ENCODE measurements at regions not wholly inside any gene's neighbourhood (a gene's known extent, or its start where the extent isn't known, plus 50 kb on each side); places are given as distances from the start of the nearest gene placed in this dataset.

DNA sequence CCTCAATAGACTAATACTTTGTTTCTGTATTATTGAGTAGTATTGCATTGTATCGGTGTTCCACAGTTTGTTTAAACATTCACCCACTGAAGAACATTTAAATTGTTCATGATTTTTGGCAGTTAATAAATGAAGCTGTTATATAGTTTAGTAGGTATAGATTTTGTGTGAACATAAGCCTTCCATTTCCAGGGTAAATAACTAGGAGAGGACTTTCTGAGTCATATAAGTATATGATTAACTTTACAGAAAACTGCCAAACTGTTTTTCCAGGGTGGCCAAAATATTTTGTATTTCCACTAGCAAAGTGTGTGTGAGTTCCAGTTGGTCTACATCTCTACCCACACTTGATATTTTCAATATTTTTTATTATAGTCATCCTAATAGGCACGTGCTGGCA lies 70.0 kb upstream of the MLIP start:
- ChIA-PET POLR2A (no interaction called here), CTCF (no interaction called here)
- Histone ChIP-seq H3K4me3 (ENCODE audit: low read depth, low read length) (no peak overlapping the region), H3K27me3 (replicated peaks; ENCODE audit: control insufficient read depth, insufficient read depth, low read length) (no peaks in the 10 kb centered on the region; the same call in 1 of the 2 replicates), H3K9me3 (no peaks in the 10 kb centered on the region), H3K36me3 (ENCODE audit: control insufficient read depth, insufficient read depth, low read length) (no peaks in the 10 kb centered on the region), H3K4me1 (peaks cover 4% of the 10 kb centered on the region; the same call in 1 of the 2 replicates)
- TF ChIP-seq, protein P1, sequence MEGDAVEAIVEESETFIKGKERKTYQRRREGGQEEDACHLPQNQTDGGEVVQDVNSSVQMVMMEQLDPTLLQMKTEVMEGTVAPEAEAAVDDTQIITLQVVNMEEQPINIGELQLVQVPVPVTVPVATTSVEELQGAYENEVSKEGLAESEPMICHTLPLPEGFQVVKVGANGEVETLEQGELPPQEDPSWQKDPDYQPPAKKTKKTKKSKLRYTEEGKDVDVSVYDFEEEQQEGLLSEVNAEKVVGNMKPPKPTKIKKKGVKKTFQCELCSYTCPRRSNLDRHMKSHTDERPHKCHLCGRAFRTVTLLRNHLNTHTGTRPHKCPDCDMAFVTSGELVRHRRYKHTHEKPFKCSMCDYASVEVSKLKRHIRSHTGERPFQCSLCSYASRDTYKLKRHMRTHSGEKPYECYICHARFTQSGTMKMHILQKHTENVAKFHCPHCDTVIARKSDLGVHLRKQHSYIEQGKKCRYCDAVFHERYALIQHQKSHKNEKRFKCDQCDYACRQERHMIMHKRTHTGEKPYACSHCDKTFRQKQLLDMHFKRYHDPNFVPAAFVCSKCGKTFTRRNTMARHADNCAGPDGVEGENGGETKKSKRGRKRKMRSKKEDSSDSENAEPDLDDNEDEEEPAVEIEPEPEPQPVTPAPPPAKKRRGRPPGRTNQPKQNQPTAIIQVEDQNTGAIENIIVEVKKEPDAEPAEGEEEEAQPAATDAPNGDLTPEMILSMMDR (IDR thresholded peaks at IDR 0.05; ENCODE audit: insufficient read depth in 1 of 2, low read depth in 1 of 2, low read length in 1 of 2, severe bottlenecking in 1 of 2, unreplicated experiment in 1 of 2): no peak
- intact Hi-C loops (cut with micrococcal nuclease; ENCODE audit: unreplicated experiment): no loop called here
- no peaks in the 10 kb centered on the region for H3K9me3 Mint-ChIP-seq (ENCODE audit: unreplicated experiment)
- no peak for DNase-seq
- no peak overlapping the region for H3K27ac Mint-ChIP-seq (ENCODE audit: unreplicated experiment)
- no peaks in the 10 kb centered on the region for H3K36me3 Mint-ChIP-seq (ENCODE audit: insufficient read depth, unreplicated experiment)
- H3K4me3 Mint-ChIP-seq (ENCODE audit: unreplicated experiment): no peak overlapping the region
- no TSS peak for BruUV-seq (replicated peaks)
- H3K4me1 Mint-ChIP-seq (ENCODE audit: low read depth, unreplicated experiment): peaks cover 7% of the 10 kb centered on the region
- H3K27me3 Mint-ChIP-seq (ENCODE audit: insufficient read depth, unreplicated experiment): peaks cover 9% of the 10 kb centered on the region

DNA sequence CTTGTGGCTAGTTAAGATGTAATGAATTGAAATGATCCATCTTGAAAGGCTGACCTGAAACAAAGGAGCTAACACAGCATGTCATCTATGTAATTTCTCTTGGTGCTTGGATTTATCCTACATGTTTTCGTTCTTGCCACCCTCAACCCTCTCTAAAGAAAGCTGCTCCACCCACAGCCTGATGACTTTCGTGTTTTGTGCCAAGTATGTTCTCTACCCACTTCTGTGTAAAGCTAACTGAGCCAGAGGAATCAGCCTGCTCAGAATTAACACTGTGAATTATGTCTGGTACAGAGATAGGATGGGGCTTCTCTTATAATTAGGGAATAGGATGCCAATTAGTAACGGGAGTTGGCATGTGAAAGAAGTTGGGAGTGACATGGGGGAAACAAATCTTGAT lies 67.9 kb upstream of the MLIP start:
- no peak for DNase-seq
- TF ChIP-seq, protein P1 (IDR thresholded peaks at IDR 0.05; ENCODE audit: insufficient read depth in 1 of 2, low read depth in 1 of 2, low read length in 1 of 2, severe bottlenecking in 1 of 2, unreplicated experiment in 1 of 2): no peak
- no peaks in the 10 kb centered on the region for H3K4me1 Mint-ChIP-seq (ENCODE audit: low read depth, unreplicated experiment)
- no peaks in the 10 kb centered on the region for H3K9me3 Mint-ChIP-seq (ENCODE audit: unreplicated experiment)
- no peak overlapping the region for H3K4me3 Mint-ChIP-seq (ENCODE audit: unreplicated experiment)
- no peaks in the 10 kb centered on the region for H3K36me3 Mint-ChIP-seq (ENCODE audit: insufficient read depth, unreplicated experiment)
- H3K27me3 ChIP-seq (replicated peaks; ENCODE audit: control insufficient read depth, insufficient read depth, low read length): no peaks in the 10 kb centered on the region; the same call in none of the 2 replicates
- no peaks in the 10 kb centered on the region for H3K9me3 ChIP-seq
- CTCF ChIA-PET: interaction anchor here (1.7 kb wide), 1 partner anchor 57 kb away, joined by 6 read pairs; no protein-coding TSS in a partner anchor
- H3K4me3 ChIP-seq (ENCODE audit: low read depth, low read length): no peak overlapping the region
- peaks cover 9% of the 10 kb centered on the region for H3K27me3 Mint-ChIP-seq (ENCODE audit: insufficient read depth, unreplicated experiment)
- intact Hi-C loops (cut with micrococcal nuclease; ENCODE audit: unreplicated experiment): no loop called here
- H3K4me1 ChIP-seq: no peaks in the 10 kb centered on the region
- no peak overlapping the region for H3K27ac Mint-ChIP-seq (ENCODE audit: unreplicated experiment)
- POLR2A ChIA-PET: no interaction called here
- no peaks in the 10 kb centered on the region for H3K36me3 ChIP-seq (ENCODE audit: control insufficient read depth, insufficient read depth, low read length)
- no TSS peak for BruUV-seq (replicated peaks)

DNA sequence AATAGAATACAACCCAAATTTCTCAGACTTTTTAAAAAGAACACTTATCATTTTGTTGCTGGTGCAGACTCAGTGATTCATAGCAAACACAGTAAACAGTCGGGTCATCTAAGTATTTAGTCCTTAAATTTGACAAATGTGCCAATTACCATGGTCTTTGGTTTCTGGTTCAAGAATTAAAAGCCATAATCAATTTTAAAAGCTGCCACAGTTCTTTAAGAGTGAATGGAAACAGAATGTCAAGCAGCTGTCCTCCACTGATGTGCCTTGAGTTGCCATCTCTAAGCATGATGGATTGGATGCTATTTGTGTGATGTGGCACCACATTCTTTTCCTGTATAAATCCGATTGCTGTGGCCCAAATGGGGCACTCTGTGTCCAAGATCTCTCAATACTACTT lies 67.2 kb upstream of the MLIP start:
- intact Hi-C loops (cut with micrococcal nuclease; ENCODE audit: unreplicated experiment): no loop called here
- Histone ChIP-seq H3K27me3 (replicated peaks; ENCODE audit: control insufficient read depth, insufficient read depth, low read length) (no peaks in the 10 kb centered on the region; the same call in none of the 2 replicates), H3K36me3 (ENCODE audit: control insufficient read depth, insufficient read depth, low read length) (no peaks in the 10 kb centered on the region), H3K9me3 (no peaks in the 10 kb centered on the region), H3K4me1 (peaks cover 5% of the 10 kb centered on the region; the same call in 1 of the 2 replicates), H3K4me3 (ENCODE audit: low read depth, low read length) (no peak overlapping the region)
- ChIA-PET CTCF (interaction anchor here (1.7 kb wide), 1 partner anchor 58 kb away, joined by 6 read pairs; no protein-coding TSS in a partner anchor), POLR2A (no interaction called here)
- H3K4me1 Mint-ChIP-seq (ENCODE audit: low read depth, unreplicated experiment): no peaks in the 10 kb centered on the region
- H3K27ac Mint-ChIP-seq (ENCODE audit: unreplicated experiment): no peak overlapping the region
- BruUV-seq (replicated peaks): no TSS peak
- peaks cover 9% of the 10 kb centered on the region for H3K27me3 Mint-ChIP-seq (ENCODE audit: insufficient read depth, unreplicated experiment)
- TF ChIP-seq, protein P1 (IDR thresholded peaks at IDR 0.05; ENCODE audit: insufficient read depth in 1 of 2, low read depth in 1 of 2, low read length in 1 of 2, severe bottlenecking in 1 of 2, unreplicated experiment in 1 of 2): no peak
- DNase-seq: no peak
- no peak overlapping the region for H3K4me3 Mint-ChIP-seq (ENCODE audit: unreplicated experiment)
- H3K9me3 Mint-ChIP-seq (ENCODE audit: unreplicated experiment): no peaks in the 10 kb centered on the region
- H3K36me3 Mint-ChIP-seq (ENCODE audit: insufficient read depth, unreplicated experiment): no peaks in the 10 kb centered on the region
